GM23338 (cell line): ENCODE measurements at regions not wholly inside any gene's neighbourhood (a gene's known extent, or its start where the extent isn't known, plus 50 kb on each side); places are given as distances from the start of the nearest gene placed in this dataset.

ENCODE experiments used
- ATAC-seq: fragments of 200-7000 bp; cut with Tn5 transposase; 3 replicates; pipeline ENCODE4 v1.9.1; 2020
- DNase-seq: peaks from one replicate; pipeline ENCODE4 v3.0.0-alpha.2; 2015; ENCODE audit warnings: low spot score
- H2AFZ ChIP-seq: fragments of 200-600 bp; sonication (generic); 2 replicates; pipeline ENCODE4 v1.8.0; 2016; ENCODE audit warnings: antibody characterized with exemption, mild to moderate bottlenecking, moderate library complexity
- H3F3A ChIP-seq: fragments of 200-600 bp; sonication (generic); replicated peaks from 2 replicates; pipeline ENCODE4 v1.8.0; 2017; ENCODE audit warnings: antibody characterized with exemption, mixed run types, low read depth
- H3K27ac ChIP-seq: fragments of 200-600 bp; sonication (generic); 2 replicates; pipeline ENCODE4 v1.6.1; 2016; ENCODE audit warnings: low read depth
- H3K27me3 ChIP-seq: fragments of 200-600 bp; sonication (generic); 2 replicates; pipeline ENCODE4 v1.8.0; 2016; ENCODE audit warnings: mild to moderate bottlenecking, mixed run types, moderate library complexity; ENCODE audit not compliant: insufficient read depth
- H3K36me3 ChIP-seq: fragments of 200-600 bp; sonication (generic); 2 replicates; pipeline ENCODE4 v1.8.0; 2016; ENCODE audit warnings: mild to moderate bottlenecking; ENCODE audit not compliant: insufficient read depth
- H3K4me1 ChIP-seq: fragments of 200-600 bp; sonication (generic); 2 replicates; pipeline ENCODE4 v1.8.0; 2016; ENCODE audit warnings: mild to moderate bottlenecking, moderate library complexity; ENCODE audit not compliant: insufficient read depth
- H3K4me2 ChIP-seq: fragments of 200-600 bp; sonication (generic); 2 replicates; pipeline ENCODE4 v1.7.1; 2017; ENCODE audit warnings: mixed run types
- H3K4me3 ChIP-seq: fragments of 200-600 bp; sonication (generic); 2 replicates; pipeline ENCODE4 v1.6.1; 2016; ENCODE audit warnings: mixed run types
- H3K79me2 ChIP-seq: fragments of 200-600 bp; sonication (generic); replicated peaks from 2 replicates; pipeline ENCODE4 v1.8.0; 2017; ENCODE audit warnings: mild to moderate bottlenecking; ENCODE audit not compliant: insufficient read depth
- H3K9me2 ChIP-seq: fragments of 200-600 bp; sonication (generic); 2 replicates; pipeline ENCODE4 v1.8.0; 2017; ENCODE audit not compliant: insufficient read depth
- H4K20me1 ChIP-seq: fragments of 200-600 bp; sonication (generic); replicated peaks from 2 replicates; pipeline ENCODE4 v1.8.0; 2017; ENCODE audit warnings: mild to moderate bottlenecking; ENCODE audit not compliant: insufficient read depth
- H3K27ac Mint-ChIP-seq: 2 replicates; pipeline ENCODE4 v1.8.0; 2020; ENCODE audit warnings: inconsistent platforms, mild to moderate bottlenecking, moderate library complexity, mixed read lengths
- H3K27me3 Mint-ChIP-seq: 3 replicates; pipeline ENCODE4 v1.8.0; 2022; ENCODE audit warnings: low read depth, mild to moderate bottlenecking, moderate library complexity, mixed read lengths, inconsistent platforms; ENCODE audit not compliant: insufficient read depth, poor library complexity
- H3K36me3 Mint-ChIP-seq: 3 replicates; pipeline ENCODE4 v1.8.0; 2021; ENCODE audit warnings: low read depth, mild to moderate bottlenecking, inconsistent platforms, moderate library complexity, mixed read lengths
- H3K4me1 Mint-ChIP-seq: 3 replicates; pipeline ENCODE4 v1.8.0; 2020; ENCODE audit warnings: mild to moderate bottlenecking, inconsistent platforms, mixed read lengths
- H3K4me3 Mint-ChIP-seq: 3 replicates; pipeline ENCODE4 v1.8.0; 2021; ENCODE audit warnings: moderate library complexity, mild to moderate bottlenecking, inconsistent platforms, mixed read lengths
- H3K9me3 Mint-ChIP-seq: 3 replicates; pipeline ENCODE4 v1.8.0; 2020; ENCODE audit warnings: moderate library complexity, mild to moderate bottlenecking, inconsistent platforms, mixed read lengths
- CREB1 ChIP-seq: fragments of 250-450 bp; sonication (Bioruptor Pico); IDR thresholded peaks from 2 replicates; pipeline ENCODE4 v1.5.0; 2020; ENCODE audit warnings: low read depth, mild to moderate bottlenecking, moderate library complexity
- ETS1 ChIP-seq: IDR thresholded peaks from 2 replicates; pipeline ENCODE4 v1.6.1; 2016; ENCODE audit warnings: antibody characterized with exemption
- EZH2 ChIP-seq: fragments of 200-600 bp; sonication (generic); IDR thresholded peaks from one replicate; pipeline ENCODE4 v1.8.0; 2017; ENCODE audit warnings: antibody characterized with exemption, mild to moderate bottlenecking, low read depth; ENCODE audit not compliant: unreplicated experiment
- EZH2phosphoT487 ChIP-seq: fragments of 200-600 bp; sonication (generic); IDR thresholded peaks from one replicate; pipeline ENCODE4 v1.8.1; 2018; ENCODE audit warnings: antibody characterized with exemption; ENCODE audit not compliant: unreplicated experiment
- JUNB ChIP-seq: IDR thresholded peaks from one replicate; pipeline ENCODE4 v1.6.1; 2016; ENCODE audit warnings: antibody characterized with exemption; ENCODE audit not compliant: unreplicated experiment
- NANOG ChIP-seq: IDR thresholded peaks from 2 replicates; pipeline ENCODE4 v1.6.1; 2016; ENCODE audit warnings: antibody characterized with exemption, borderline replicate concordance
- POLR2AphosphoS5 ChIP-seq: IDR thresholded peaks from 2 replicates; pipeline ENCODE4 v1.6.1; 2016; ENCODE audit warnings: antibody characterized with exemption, low read depth
- REST ChIP-seq: IDR thresholded peaks from one replicate; pipeline ENCODE4 v1.6.1; 2018; ENCODE audit warnings: antibody characterized with exemption; ENCODE audit not compliant: unreplicated experiment
- STAT1 ChIP-seq: IDR thresholded peaks from one replicate; pipeline ENCODE4 v1.6.1; 2016; ENCODE audit warnings: antibody characterized with exemption; ENCODE audit not compliant: unreplicated experiment
- ZNF114 ChIP-seq: fragments of 250-450 bp; sonication (Bioruptor Pico); IDR thresholded peaks from 2 replicates; pipeline ENCODE4 v1.5.0; 2020; ENCODE audit warnings: mild to moderate bottlenecking, moderate library complexity
- ZNF331 ChIP-seq: fragments of 250-450 bp; sonication (Bioruptor Pico); IDR thresholded peaks from 2 replicates; pipeline ENCODE4 v1.5.0; 2020; ENCODE audit warnings: low read depth, mild to moderate bottlenecking, moderate library complexity
- ZNF462 ChIP-seq: fragments of 250-450 bp; sonication (Bioruptor Pico); IDR thresholded peaks from 2 replicates; pipeline ENCODE4 v1.5.0; 2020; ENCODE audit warnings: mild to moderate bottlenecking, moderate library complexity

GRCh38 chr20:60091305-60091704 lies 133.1 kb downstream of the CDH26 start:
- Histone ChIP-seq H3K4me1 (no peaks in the 10 kb centered on the region), H3K4me2 (no peak overlapping the region), H3K27me3 (no peaks in the 10 kb centered on the region), H3K27ac (no peak overlapping the region), H3K36me3 (no peaks in the 10 kb centered on the region), H3K9me2 (no peaks in the 10 kb centered on the region), H3K79me2 (no peaks in the 10 kb centered on the region), H4K20me1 (no peaks in the 10 kb centered on the region), H3F3A (no peaks in the 10 kb centered on the region), H2AFZ (no peak overlapping the region), H3K4me3 (no peak overlapping the region)
- TF ChIP-seq NANOG (no peak), CREB1 (no peak)
- ATAC-seq (no peak), DNase-seq (no peak)
- Mint-ChIP-seq H3K27me3 (peaks cover 9% of the 10 kb centered on the region), H3K4me3 (no peak overlapping the region), H3K4me1 (no peaks in the 10 kb centered on the region), H3K27ac (no peak overlapping the region), H3K36me3 (peaks cover 8% of the 10 kb centered on the region; the same call in 2 of the 3 replicates), H3K9me3 (peaks cover 38% of the 10 kb centered on the region)

GRCh38 chr20:60091861-60092260 lies 133.6 kb downstream of the CDH26 start:
- Mint-ChIP-seq H3K27ac (no peak overlapping the region), H3K4me3 (no peak overlapping the region), H3K36me3 (peaks cover 8% of the 10 kb centered on the region; the same call in 2 of the 3 replicates), H3K27me3 (peaks cover 5% of the 10 kb centered on the region), H3K4me1 (no peaks in the 10 kb centered on the region), H3K9me3 (peaks cover 40% of the 10 kb centered on the region)
- Histone ChIP-seq H3K27ac (no peak overlapping the region), H3K4me3 (no peak overlapping the region), H3K79me2 (no peaks in the 10 kb centered on the region), H3F3A (no peaks in the 10 kb centered on the region), H3K4me2 (no peak overlapping the region), H3K4me1 (no peaks in the 10 kb centered on the region), H3K27me3 (no peaks in the 10 kb centered on the region), H3K9me2 (no peaks in the 10 kb centered on the region), H4K20me1 (no peaks in the 10 kb centered on the region), H2AFZ (no peak overlapping the region), H3K36me3 (no peaks in the 10 kb centered on the region)
- DNase-seq = no peak
- no peak for ATAC-seq
- TF ChIP-seq POLR2AphosphoS5 (no peak), ZNF331 (CRISPR knock-in tag) (no peak), ETS1 (no peak), EZH2 (no peak), ZNF114 (CRISPR knock-in tag) (no peak), JUNB (no peak), NANOG (no peak), EZH2phosphoT487 (no peak), ZNF462 (no peak), STAT1 (no peak), REST (no peak), CREB1 (no peak)
